Kidney (tissue), 13 donors: ENCODE measurements at regions not wholly inside any gene's neighbourhood (a gene's known extent, or its start where the extent isn't known, plus 50 kb on each side); places are given as distances from the start of the nearest gene placed in this dataset.
A peak's percentile ranks its signal among the peaks of the same experiment; 100 is the strongest.

ENCODE experiments used
- DNase-seq, 5 donors: peaks; one replicate each; pipeline ENCODE4 v3.0.0-alpha.2; 2013 to 2020
- FAIRE-seq: peaks from 2 replicates; lab custom pipeline; 2012; peaks lifted over from hg19 to GRCh38; lab: Jason Lieb, UNC
- H3K27ac ChIP-seq, 2 donors: one replicate each; pipeline ENCODE4 v1.7.0; 2013; ENCODE audit warnings: low read depth in 2 of 2, low read length in 2 of 2, inconsistent platforms in 1 of 2
- H3K27me3 ChIP-seq: one replicate; pipeline ENCODE4 v1.7.1; 2013; ENCODE audit warnings: low read length, inconsistent platforms; ENCODE audit not compliant: control insufficient read depth, insufficient read depth
- H3K36me3 ChIP-seq, 3 donors: one replicate each; pipeline versions ENCODE4 v1.7.0 to v1.7.1; 2013; ENCODE audit warnings: low read length in 3 of 3, control low read depth in 1 of 3, inconsistent platforms in 1 of 3; ENCODE audit not compliant: insufficient read depth in 3 of 3, control insufficient read depth in 2 of 3
- H3K4me1 ChIP-seq, 3 donors: one replicate each; pipeline versions ENCODE4 v1.7.0 to v1.7.1; 2013; ENCODE audit warnings: low read length in 3 of 3, inconsistent platforms in 1 of 3, low read depth in 1 of 3; ENCODE audit not compliant: control insufficient read depth in 2 of 3, insufficient read depth in 2 of 3
- H3K4me3 ChIP-seq, 3 donors: one replicate each; pipeline versions ENCODE4 v1.7.0 to v1.8.1; 2013; ENCODE audit warnings: low read length in 3 of 3, control low read depth in 1 of 3, inconsistent platforms in 1 of 3
- H3K9ac ChIP-seq, 3 donors: one replicate each; pipeline versions ENCODE4 v1.7.0 to v1.7.1; 2013; ENCODE audit warnings: low read length in 3 of 3, control low read depth in 1 of 3, inconsistent platforms in 1 of 3
- H3K9me3 ChIP-seq, 3 donors: one replicate each; pipeline versions ENCODE4 v1.7.0 to v1.7.1; 2013; ENCODE audit warnings: low read length in 3 of 3, control low read depth in 1 of 3, inconsistent platforms in 1 of 3; ENCODE audit not compliant: control insufficient read depth in 2 of 3, insufficient read depth in 1 of 3
- CTCF ChIP-seq: IDR thresholded peaks from 3 replicates; pipeline ENCODE4 v1.5.1; 2012; ENCODE audit warnings: mild to moderate bottlenecking, moderate library complexity, borderline replicate concordance; ENCODE audit not compliant: insufficient read depth; ENCODE audit errors: extremely low read depth
- intact Hi-C: fragments of 100-400 bp; cut with DNase I; formaldehyde crosslinking; loops from one replicate; pipeline ENCODE4 v1.11.1; 2022
- donor health status: control.
- donor health status: control.
- donor health status: control.
- donor health status: control.
- donor health status: control.
- donor health status: DM: yes; HTN: yes; CAD: no.
- donor health status: Normal renal cell carcinoma (clear cell type).

GRCh38 chr15:62296756-62297507 lies 131.8 kb upstream of the C2CD4B start:
- FAIRE-seq, result no peak
- intact Hi-C loops, result no loop called here
- no peaks in the 10 kb centered on the region for H3K27me3 ChIP-seq
- no peaks in the 10 kb centered on the region for H3K9me3 ChIP-seq
- TF ChIP-seq CTCF, result no peak
- no peak overlapping the region for H3K4me3 ChIP-seq
- no peaks in the 10 kb centered on the region for H3K36me3 ChIP-seq
- H3K9ac ChIP-seq, result no peak overlapping the region
- H3K27ac ChIP-seq, result no peak overlapping the region
- DNase-seq, result no peak
- no peaks in the 10 kb centered on the region for H3K4me1 ChIP-seq

- FAIRE-seq (no peak), DNase-seq (no peak)
- Histone ChIP-seq H3K4me1 (no peaks in the 10 kb centered on the region), H3K9ac (no peak overlapping the region), H3K36me3 (no peaks in the 10 kb centered on the region), H3K27me3 (no peaks in the 10 kb centered on the region), H3K9me3 (no peaks in the 10 kb centered on the region), H3K27ac (no peak overlapping the region), H3K4me3 (no peak overlapping the region)
- TF ChIP-seq CTCF, result no peak
- intact Hi-C loops, result no loop called here
These were observed 132.4 kb upstream of the C2CD4B start for GRCh38 chr15:62297522-62297921.

- Histone ChIP-seq H3K4me3 (no peak overlapping the region), H3K27me3 (no peaks in the 10 kb centered on the region), H3K27ac (no peak overlapping the region), H3K4me1 (no peaks in the 10 kb centered on the region), H3K36me3 (no peaks in the 10 kb centered on the region), H3K9me3 (no peaks in the 10 kb centered on the region), H3K9ac (no peak overlapping the region)
- intact Hi-C loops, result no loop called here
- TF ChIP-seq CTCF, result no peak
- DNase-seq, result peak in 1 of 5 donors; percentile 18
- FAIRE-seq, result no peak
These were observed 132.8 kb upstream of the C2CD4B start for GRCh38 chr15:62297933-62298332.
